Uterus (tissue), 3 donors: ENCODE measurements at regions not wholly inside any gene's neighbourhood (a gene's known extent, or its start where the extent isn't known, plus 50 kb on each side); places are given as distances from the start of the nearest gene placed in this dataset.

Experiments used
- DNase-seq, 2 donors: peaks; one replicate each; pipeline ENCODE4 v3.0.0-alpha.2; 2019 to 2020
- H3K27ac ChIP-seq, 2 donors: fragments of 200-600 bp; sonication (generic); 1 replicate in 1 of 2; 2 replicates in 1 of 2; pipeline ENCODE4 v1.5.1; 2016 to 2018
- H3K27me3 ChIP-seq, 2 donors: fragments of 200-600 bp; sonication (generic); one replicate each; pipeline ENCODE4 v1.5.1; 2018 to 2019; ENCODE audit warnings: control low read depth in 1 of 2
- H3K36me3 ChIP-seq, 2 donors: fragments of 200-600 bp; sonication (generic); one replicate each; pipeline ENCODE4 v1.5.1; 2019; ENCODE audit warnings: control low read depth in 1 of 2
- H3K4me1 ChIP-seq, 2 donors: fragments of 200-600 bp; sonication (generic); one replicate each; pipeline ENCODE4 v1.5.1; 2018 to 2019; ENCODE audit warnings: control low read depth in 1 of 2
- H3K4me3 ChIP-seq, 2 donors: fragments of 200-600 bp; sonication (generic); 1 replicate in 1 of 2; 2 replicates in 1 of 2; pipeline ENCODE4 v1.5.1; 2018 to 2019; ENCODE audit warnings: mild to moderate bottlenecking in 1 of 2
- H3K9me3 ChIP-seq, 2 donors: fragments of 200-600 bp; sonication (generic); one replicate each; pipeline ENCODE4 v1.5.1; 2019; ENCODE audit warnings: control low read depth in 1 of 2
- POLR2A ChIP-seq, 2 donors: fragments of 450-650 bp; IDR thresholded peaks; one replicate each; pipeline ENCODE4 v1.6.1; 2016; ENCODE audit warnings: antibody characterized with exemption in 2 of 2, mild to moderate bottlenecking in 1 of 2, moderate library complexity in 1 of 2
- intact Hi-C: fragments of 100-400 bp; cut with DNase I; formaldehyde crosslinking; loops from one replicate; pipeline ENCODE4 v1.15.1; 2023; ENCODE audit warnings: low total_unique reads
- TF ChIP-seq, protein P1 (sequence below), 4 experiments: fragments of 200-600 bp in 2 of 4; fragments of 450-650 bp in 2 of 4; sonication (generic) in 2 of 4; IDR thresholded peaks; one replicate each; pipeline ENCODE4 v1.5.1; 2016 to 2019; ENCODE audit warnings: antibody characterized with exemption in 4 of 4, mild to moderate bottlenecking in 2 of 4, moderate library complexity in 1 of 4
- donor health status: DM: yes; HTN: yes; CAD: no.

GRCh38 chr4:26104056-26104685 is 190.2 kb downstream of the SMIM20 start:
- Histone ChIP-seq H3K36me3 (no peaks in the 10 kb centered on the region), H3K4me3 (no peak overlapping the region), H3K27ac (no peak overlapping the region), H3K27me3 (no peaks in the 10 kb centered on the region), H3K4me1 (peaks cover 0 to 8% of the 10 kb centered on the region in 2 donors), H3K9me3 (no peaks in the 10 kb centered on the region)
- intact Hi-C loops, result no loop called here
- DNase-seq, result no peak
- no peak for TF ChIP-seq POLR2A (IDR thresholded peaks at IDR 0.05)
- TF ChIP-seq, protein P1, sequence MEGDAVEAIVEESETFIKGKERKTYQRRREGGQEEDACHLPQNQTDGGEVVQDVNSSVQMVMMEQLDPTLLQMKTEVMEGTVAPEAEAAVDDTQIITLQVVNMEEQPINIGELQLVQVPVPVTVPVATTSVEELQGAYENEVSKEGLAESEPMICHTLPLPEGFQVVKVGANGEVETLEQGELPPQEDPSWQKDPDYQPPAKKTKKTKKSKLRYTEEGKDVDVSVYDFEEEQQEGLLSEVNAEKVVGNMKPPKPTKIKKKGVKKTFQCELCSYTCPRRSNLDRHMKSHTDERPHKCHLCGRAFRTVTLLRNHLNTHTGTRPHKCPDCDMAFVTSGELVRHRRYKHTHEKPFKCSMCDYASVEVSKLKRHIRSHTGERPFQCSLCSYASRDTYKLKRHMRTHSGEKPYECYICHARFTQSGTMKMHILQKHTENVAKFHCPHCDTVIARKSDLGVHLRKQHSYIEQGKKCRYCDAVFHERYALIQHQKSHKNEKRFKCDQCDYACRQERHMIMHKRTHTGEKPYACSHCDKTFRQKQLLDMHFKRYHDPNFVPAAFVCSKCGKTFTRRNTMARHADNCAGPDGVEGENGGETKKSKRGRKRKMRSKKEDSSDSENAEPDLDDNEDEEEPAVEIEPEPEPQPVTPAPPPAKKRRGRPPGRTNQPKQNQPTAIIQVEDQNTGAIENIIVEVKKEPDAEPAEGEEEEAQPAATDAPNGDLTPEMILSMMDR (IDR thresholded peaks at IDR 0.05), result no peak

- DNase-seq, result no peak
- Histone ChIP-seq H3K27me3 (no peaks in the 10 kb centered on the region), H3K4me3 (no peak overlapping the region), H3K4me1 (peaks cover 0 to 8% of the 10 kb centered on the region in 2 donors), H3K9me3 (no peaks in the 10 kb centered on the region), H3K36me3 (no peaks in the 10 kb centered on the region), H3K27ac (peak overlapping the region; percentile 58 to 66)
- intact Hi-C loops, result no loop called here
- TF ChIP-seq, protein P1 (IDR thresholded peaks at IDR 0.05), result no peak
- no peak for TF ChIP-seq POLR2A (IDR thresholded peaks at IDR 0.05)
These were observed 191.3 kb downstream of the SMIM20 start for GRCh38 chr4:26105337-26105736.

DNA sequence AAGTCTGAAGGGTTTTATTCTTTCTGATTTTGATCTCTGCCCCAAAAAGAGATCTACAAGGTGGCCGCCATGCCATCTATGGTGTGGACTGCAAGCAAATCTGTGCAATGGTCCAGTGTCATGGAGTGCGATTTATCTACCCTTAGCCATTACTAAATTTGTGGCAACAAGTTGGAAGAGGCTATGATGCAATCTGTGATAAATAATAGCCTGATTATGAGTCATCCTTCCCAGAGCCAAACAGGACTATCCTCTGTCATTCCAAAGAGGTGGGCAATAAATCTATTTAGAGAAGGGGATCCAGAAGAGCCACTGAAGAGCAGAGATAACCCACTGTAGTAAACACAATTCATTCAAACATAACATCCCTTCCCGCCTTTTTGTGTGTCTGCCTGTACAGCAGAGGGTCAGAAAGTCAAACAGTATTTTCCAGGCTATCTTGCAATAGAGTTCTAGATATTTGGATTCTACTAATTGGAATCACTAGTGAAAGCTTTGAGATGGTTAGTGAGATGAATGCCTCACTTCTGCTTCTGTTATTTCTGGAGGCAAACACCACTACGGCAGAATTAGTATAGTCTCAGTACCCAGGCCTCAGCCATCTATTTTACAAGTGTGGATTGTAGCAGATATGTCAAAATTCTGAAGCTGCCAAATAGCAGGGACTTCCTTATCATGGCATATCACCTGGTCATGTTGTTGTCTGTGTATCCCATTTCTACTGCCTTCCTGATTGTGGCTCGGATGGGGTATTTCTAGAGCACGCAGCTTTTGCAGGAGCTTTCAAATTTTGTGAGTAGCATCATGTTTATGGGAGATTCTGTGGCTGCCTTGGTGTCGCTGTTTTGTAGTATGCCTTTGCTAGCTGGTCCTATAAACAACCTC is 192.0 kb downstream of the SMIM20 start:
- TF ChIP-seq POLR2A (IDR thresholded peaks at IDR 0.05), result no peak
- TF ChIP-seq, protein P1 (IDR thresholded peaks at IDR 0.05), result no peak
- Histone ChIP-seq H3K36me3 (no peaks in the 10 kb centered on the region), H3K4me1 (peaks cover 0 to 8% of the 10 kb centered on the region in 2 donors), H3K9me3 (no peaks in the 10 kb centered on the region), H3K4me3 (no peak overlapping the region), H3K27me3 (no peaks in the 10 kb centered on the region), H3K27ac (peak overlapping the region; percentile 58 to 66)
- intact Hi-C loops, result no loop called here
- peak; percentile 31 to 52 for DNase-seq

- no peaks in the 10 kb centered on the region for H3K36me3 ChIP-seq
- H3K27me3 ChIP-seq, result no peaks in the 10 kb centered on the region
- intact Hi-C loops, result no loop called here
- DNase-seq, result no peak
- no peak overlapping the region for H3K4me3 ChIP-seq
- peaks cover 0 to 8% of the 10 kb centered on the region in 2 donors for H3K4me1 ChIP-seq
- no peaks in the 10 kb centered on the region for H3K9me3 ChIP-seq
- TF ChIP-seq POLR2A (IDR thresholded peaks at IDR 0.05), result no peak
- TF ChIP-seq, protein P1 (IDR thresholded peaks at IDR 0.05), result no peak
- H3K27ac ChIP-seq, result peak overlapping the region; percentile 58 to 66
These were observed 192.8 kb downstream of the SMIM20 start for GRCh38 chr4:26106776-26107175.

GRCh38 chr4:26108054-26108453 is 194.0 kb downstream of the SMIM20 start:
- Histone ChIP-seq H3K4me3 (no peak overlapping the region), H3K27me3 (no peaks in the 10 kb centered on the region), H3K9me3 (no peaks in the 10 kb centered on the region), H3K36me3 (no peaks in the 10 kb centered on the region), H3K27ac (no peak overlapping the region), H3K4me1 (peaks cover 0 to 8% of the 10 kb centered on the region in 2 donors)
- TF ChIP-seq POLR2A (IDR thresholded peaks at IDR 0.05), result no peak
- TF ChIP-seq, protein P1 (IDR thresholded peaks at IDR 0.05), result no peak
- intact Hi-C loops, result no loop called here
- no peak for DNase-seq
